Breast epithelium (tissue), 4 donors: ENCODE measurements at regions not wholly inside any gene's neighbourhood (a gene's known extent, or its start where the extent isn't known, plus 50 kb on each side); places are given as distances from the start of the nearest gene placed in this dataset.

Source experiments
- DNase-seq, 2 donors: peaks; one replicate each; pipeline ENCODE4 v3.0.0-alpha.2; 2019; ENCODE audit warnings: low spot score in 2 of 2
- H3K27ac ChIP-seq, 2 donors: fragments of 200-600 bp; sonication (generic) in 1 of 2; one replicate each; pipeline ENCODE4 v1.5.1; 2016 to 2019; ENCODE audit warnings: mild to moderate bottlenecking in 1 of 2
- H3K27me3 ChIP-seq, 2 donors: fragments of 200-600 bp; sonication (generic) in 1 of 2; one replicate each; pipeline versions ENCODE4 v1.5.1 to v1.6.0; 2017 to 2019; ENCODE audit warnings: control low read depth in 1 of 2, mild to moderate bottlenecking in 1 of 2
- H3K36me3 ChIP-seq: fragments of 200-600 bp; one replicate; pipeline ENCODE4 v1.5.1; 2019
- H3K4me1 ChIP-seq, 2 donors: fragments of 200-600 bp; sonication (generic); one replicate each; pipeline ENCODE4 v1.5.1; 2016 to 2019; ENCODE audit warnings: control low read depth in 1 of 2
- H3K4me3 ChIP-seq, 3 donors: fragments of 200-600 bp; sonication (generic); 1 replicate in 2 of 3; 2 replicates in 1 of 3; pipeline ENCODE4 v1.5.1; 2016 to 2019; ENCODE audit warnings: mild to moderate bottlenecking in 3 of 3, moderate library complexity in 2 of 3
- H3K9me3 ChIP-seq, 2 donors: fragments of 200-600 bp; sonication (generic) in 1 of 2; one replicate each; pipeline ENCODE4 v1.5.1; 2016 to 2019; ENCODE audit warnings: control low read depth in 1 of 2
- CTCF ChIP-seq, 3 donors: fragments of 450-650 bp; IDR thresholded peaks; one replicate each; pipeline ENCODE4 v1.5.1; 2016 to 2017; ENCODE audit warnings: antibody characterized with exemption in 3 of 3, mild to moderate bottlenecking in 3 of 3, moderate library complexity in 3 of 3
- POLR2A ChIP-seq: fragments of 450-650 bp; IDR thresholded peaks from one replicate; pipeline ENCODE4 v1.6.1; 2016; ENCODE audit warnings: antibody characterized with exemption, mild to moderate bottlenecking, moderate library complexity
- POLR2AphosphoS5 ChIP-seq, 3 donors: sonication (generic); formaldehyde crosslinking; IDR thresholded peaks; one replicate each; pipeline ENCODE4 v1.6.1; 2017; ENCODE audit warnings: antibody characterized with exemption in 3 of 3
- intact Hi-C: fragments of 100-400 bp; cut with DNase I; formaldehyde crosslinking; loops from one replicate; pipeline ENCODE4 v1.15.1; 2023; ENCODE audit warnings: low total_unique reads

GRCh38 chr1:232405781-232406180, 224.2 kb downstream of the SIPA1L2 start:
- H3K36me3 ChIP-seq = no peaks in the 10 kb centered on the region
- peaks cover 5 to 6% of the 10 kb centered on the region in 2 donors for H3K9me3 ChIP-seq
- TF ChIP-seq POLR2A (no peak), POLR2AphosphoS5 (IDR thresholded peaks at IDR 0.05) (no peak)
- H3K4me1 ChIP-seq = no peaks in the 10 kb centered on the region
- no peak overlapping the region for H3K27ac ChIP-seq
- intact Hi-C loops = no loop called here
- no peaks in the 10 kb centered on the region for H3K27me3 ChIP-seq
- H3K4me3 ChIP-seq = no peak overlapping the region
- no peak for DNase-seq

- DNase-seq = no peak
- no peaks in the 10 kb centered on the region for H3K4me1 ChIP-seq
- no peak overlapping the region for H3K4me3 ChIP-seq
- no peaks in the 10 kb centered on the region for H3K27me3 ChIP-seq
- no peak for TF ChIP-seq POLR2A
- TF ChIP-seq CTCF (IDR thresholded peaks at IDR 0.05) = no peak
- no peak for TF ChIP-seq POLR2AphosphoS5 (IDR thresholded peaks at IDR 0.05)
- intact Hi-C loops = no loop called here
- no peak overlapping the region for H3K27ac ChIP-seq
- no peaks in the 10 kb centered on the region for H3K36me3 ChIP-seq
- H3K9me3 ChIP-seq = peaks cover 0 to 6% of the 10 kb centered on the region in 2 donors
Measured at GRCh38 chr1:232404981-232405731, 224.8 kb downstream of the SIPA1L2 start.

- H3K27ac ChIP-seq = no peak overlapping the region
- DNase-seq = no peak
- TF ChIP-seq CTCF (IDR thresholded peaks at IDR 0.05) (no peak), POLR2AphosphoS5 (IDR thresholded peaks at IDR 0.05) (no peak), POLR2A (no peak)
- H3K36me3 ChIP-seq = no peaks in the 10 kb centered on the region
- no peaks in the 10 kb centered on the region for H3K4me1 ChIP-seq
- intact Hi-C loops = no loop called here
- H3K27me3 ChIP-seq = no peaks in the 10 kb centered on the region
- peaks cover 0 to 1% of the 10 kb centered on the region in 2 donors for H3K9me3 ChIP-seq
- no peak overlapping the region for H3K4me3 ChIP-seq
Measured at GRCh38 chr1:232404227-232404626, 225.7 kb downstream of the SIPA1L2 start.

- Histone ChIP-seq H3K9me3 (no peaks in the 10 kb centered on the region), H3K4me3 (no peak overlapping the region), H3K27me3 (no peaks in the 10 kb centered on the region), H3K27ac (no peak overlapping the region), H3K4me1 (no peaks in the 10 kb centered on the region), H3K36me3 (no peaks in the 10 kb centered on the region)
- TF ChIP-seq CTCF (IDR thresholded peaks at IDR 0.05) (no peak), POLR2AphosphoS5 (IDR thresholded peaks at IDR 0.05) (no peak), POLR2A (no peak)
- DNase-seq = no peak
- intact Hi-C loops = no loop called here
Measured at GRCh38 chr1:232403017-232403714, 226.8 kb downstream of the SIPA1L2 start.

- no peaks in the 10 kb centered on the region for H3K4me1 ChIP-seq
- TF ChIP-seq POLR2AphosphoS5 (IDR thresholded peaks at IDR 0.05) (no peak), CTCF (IDR thresholded peaks at IDR 0.05) (no peak), POLR2A (no peak)
- H3K27me3 ChIP-seq = no peaks in the 10 kb centered on the region
- no peak overlapping the region for H3K27ac ChIP-seq
- H3K36me3 ChIP-seq = no peaks in the 10 kb centered on the region
- H3K4me3 ChIP-seq = no peak overlapping the region
- DNase-seq = no peak
- H3K9me3 ChIP-seq = no peaks in the 10 kb centered on the region
- intact Hi-C loops = loop anchor here (10.0 kb wide), 1 partner anchor 1684 kb away; the partner anchor contains the start of gene AGT
Measured at GRCh38 chr1:232398823-232399222, 231.1 kb downstream of the SIPA1L2 start.
